HG03159 (cell line): ENCODE measurements at regions not wholly inside any gene's neighbourhood (a gene's known extent, or its start where the extent isn't known, plus 50 kb on each side); places are given as distances from the start of the nearest gene placed in this dataset.

Experiments
- ATAC-seq: cut with Tn5 transposase; IDR thresholded peaks from one replicate; pipeline ENCODE4 v1.9.1; 2021; ENCODE audit warnings: mild to moderate bottlenecking, moderate library complexity; ENCODE audit not compliant: unreplicated experiment

- peak; percentile 71 for ATAC-seq
Measured at GRCh38 chr5:35478856-35479682, 138.6 kb upstream of the SPEF2 start.

- ATAC-seq: no peak
Measured at GRCh38 chr5:35477911-35478310, 139.8 kb upstream of the SPEF2 start.

- no peak for ATAC-seq
Measured at GRCh38 chr5:35477321-35477720, 140.3 kb upstream of the SPEF2 start.

GRCh38 chr5:35476797-35477196 is 140.9 kb upstream of the SPEF2 start:
- no peak for ATAC-seq

- no peak for ATAC-seq
Measured at GRCh38 chr5:35476036-35476435, 141.6 kb upstream of the SPEF2 start.

GRCh38 chr5:35473589-35473988 is 144.1 kb upstream of the SPEF2 start:
- ATAC-seq: no peak

- no peak for ATAC-seq
Measured at GRCh38 chr5:35470866-35471265, 146.8 kb upstream of the SPEF2 start.

- ATAC-seq: no peak
Measured at GRCh38 chr5:35468811-35469210, 148.9 kb upstream of the SPEF2 start.

- no peak for ATAC-seq
Measured at GRCh38 chr5:35466746-35467145, 150.9 kb upstream of the SPEF2 start.

GRCh38 chr5:35464757-35465156 is 152.9 kb upstream of the SPEF2 start:
- ATAC-seq: no peak

- no peak for ATAC-seq
Measured at GRCh38 chr5:35461530-35461929, 156.1 kb upstream of the SPEF2 start.

GRCh38 chr5:35458824-35459207 is 158.8 kb upstream of the SPEF2 start:
- no peak for ATAC-seq

- ATAC-seq: no peak
Measured at GRCh38 chr5:35457912-35458823, 159.5 kb upstream of the SPEF2 start.

- no peak for ATAC-seq
Measured at GRCh38 chr5:35456506-35456905, 161.2 kb upstream of the SPEF2 start.

- ATAC-seq: no peak
Measured at GRCh38 chr5:35454011-35454525, 163.6 kb upstream of the SPEF2 start.

- ATAC-seq: no peak
Measured at GRCh38 chr5:35443803-35444595, 173.7 kb upstream of the SPEF2 start.

GRCh38 chr5:35442885-35443639 is 174.6 kb upstream of the SPEF2 start:
- ATAC-seq: no peak

GRCh38 chr5:35440409-35440808 is 177.3 kb upstream of the SPEF2 start:
- no peak for ATAC-seq

- ATAC-seq: no peak
Measured at GRCh38 chr5:35438786-35439185, 178.9 kb upstream of the SPEF2 start.

- no peak for ATAC-seq
Measured at GRCh38 chr5:35438288-35438687, 179.4 kb upstream of the SPEF2 start.
